Stimulated activated CD4-positive, alpha-beta T cell treated with anti-CD3 and anti-CD28 coated beads, Interleukin-4, amount 100 ng/mL, for 24 hours (primary cell): ENCODE measurements at regions not wholly inside any gene's neighbourhood (a gene's known extent, or its start where the extent isn't known, plus 50 kb on each side); places are given as distances from the start of the nearest gene placed in this dataset.

Source experiments
- DNase-seq: peaks from one replicate; pipeline ENCODE4 v3.0.0-alpha.2; 2020

GRCh38 chr5:111676926-111677415 lies 80.0 kb downstream of the NREP start:
- DNase-seq = no peak

GRCh38 chr5:111676466-111676865 lies 80.5 kb downstream of the NREP start:
- DNase-seq = no peak

- DNase-seq = no peak
Observed at GRCh38 chr5:111675201-111675934, 81.6 kb downstream of the NREP start.

- DNase-seq = no peak
Observed at GRCh38 chr5:111673891-111674626, 82.9 kb downstream of the NREP start.

GRCh38 chr5:111672099-111672498 lies 84.9 kb downstream of the NREP start:
- no peak for DNase-seq

GRCh38 chr5:111670826-111671492 lies 86.0 kb downstream of the NREP start:
- DNase-seq = no peak

GRCh38 chr5:111668477-111669414 lies 88.2 kb downstream of the NREP start:
- no peak for DNase-seq

- DNase-seq = no peak
Observed at GRCh38 chr5:111667128-111667736, 89.8 kb downstream of the NREP start.

GRCh38 chr5:111656580-111656979 lies 100.4 kb downstream of the NREP start:
- no peak for DNase-seq

GRCh38 chr5:111655169-111655924 lies 101.6 kb downstream of the NREP start:
- DNase-seq = no peak

- DNase-seq = no peak
Observed at GRCh38 chr5:111653408-111653807, 103.6 kb downstream of the NREP start.

GRCh38 chr5:111649516-111649915 lies 107.5 kb downstream of the NREP start:
- DNase-seq = no peak

- DNase-seq = no peak
Observed at GRCh38 chr5:111645303-111645838, 111.6 kb downstream of the NREP start.

- DNase-seq = no peak
Observed at GRCh38 chr5:111643499-111643898, 113.5 kb downstream of the NREP start.

GRCh38 chr5:111641533-111642233 lies 115.3 kb downstream of the NREP start:
- DNase-seq = no peak

GRCh38 chr5:111639912-111640311 lies 117.1 kb downstream of the NREP start:
- DNase-seq = no peak

- no peak for DNase-seq
Observed at GRCh38 chr5:111636736-111637135, 120.3 kb downstream of the NREP start.

GRCh38 chr5:111635916-111636570 lies 121.0 kb downstream of the NREP start:
- DNase-seq = no peak

- no peak for DNase-seq
Observed at GRCh38 chr5:111635151-111635902, 121.7 kb downstream of the NREP start.
